GM18861 (cell line): ENCODE measurements at regions not wholly inside any gene's neighbourhood (a gene's known extent, or its start where the extent isn't known, plus 50 kb on each side); places are given as distances from the start of the nearest gene placed in this dataset.
A peak's percentile ranks its signal among the peaks of the same experiment; 100 is the strongest.
"Not testable (repeated sequence)": the region's sequence is repeated elsewhere in the genome, so short reads cannot be mapped to it uniquely, and the experiment has no call there.

Experiments used
- ATAC-seq: cut with Tn5 transposase; IDR thresholded peaks from one replicate; pipeline ENCODE4 v1.9.1; 2021; ENCODE audit not compliant: unreplicated experiment

GRCh38 chr5:1654786-1655495 is 131.2 kb upstream of the LPCAT1 start:
- no peak for ATAC-seq

- peak; percentile 70 for ATAC-seq
Measured at GRCh38 chr5:1653698-1654651, 130.2 kb upstream of the LPCAT1 start.

GRCh38 chr5:1652873-1653697 is 129.3 kb upstream of the LPCAT1 start:
- ATAC-seq = peak; percentile 20

- no peak for ATAC-seq
Measured at GRCh38 chr5:1651971-1652872, 128.5 kb upstream of the LPCAT1 start.

- no peak for ATAC-seq
Measured at GRCh38 chr5:1651250-1651649, 127.5 kb upstream of the LPCAT1 start.

GRCh38 chr5:1649554-1649953 is 125.8 kb upstream of the LPCAT1 start:
- ATAC-seq = no peak

GRCh38 chr5:1648806-1649205 is 125.0 kb upstream of the LPCAT1 start:
- ATAC-seq = no peak

DNA sequence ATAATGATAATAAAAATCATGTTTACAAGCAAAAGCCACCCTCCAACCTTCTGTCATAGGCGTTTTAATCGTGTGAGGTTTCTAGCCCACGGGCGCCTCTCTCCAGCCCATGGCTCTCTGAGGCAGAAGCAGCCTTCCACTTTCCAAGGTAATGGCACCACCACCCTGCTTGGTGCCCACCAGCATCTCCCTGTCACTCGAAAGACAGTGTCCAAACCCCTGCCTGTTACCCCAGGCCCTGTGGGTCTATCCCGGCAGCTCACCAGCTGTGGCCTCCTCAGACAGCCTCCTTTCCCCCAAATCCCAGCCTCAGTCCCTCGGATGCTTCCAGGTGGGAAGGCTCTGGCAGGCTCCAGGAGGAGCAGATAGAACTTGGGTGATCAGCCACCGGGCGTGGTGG is 123.8 kb upstream of the LPCAT1 start:
- ATAC-seq = no peak

DNA sequence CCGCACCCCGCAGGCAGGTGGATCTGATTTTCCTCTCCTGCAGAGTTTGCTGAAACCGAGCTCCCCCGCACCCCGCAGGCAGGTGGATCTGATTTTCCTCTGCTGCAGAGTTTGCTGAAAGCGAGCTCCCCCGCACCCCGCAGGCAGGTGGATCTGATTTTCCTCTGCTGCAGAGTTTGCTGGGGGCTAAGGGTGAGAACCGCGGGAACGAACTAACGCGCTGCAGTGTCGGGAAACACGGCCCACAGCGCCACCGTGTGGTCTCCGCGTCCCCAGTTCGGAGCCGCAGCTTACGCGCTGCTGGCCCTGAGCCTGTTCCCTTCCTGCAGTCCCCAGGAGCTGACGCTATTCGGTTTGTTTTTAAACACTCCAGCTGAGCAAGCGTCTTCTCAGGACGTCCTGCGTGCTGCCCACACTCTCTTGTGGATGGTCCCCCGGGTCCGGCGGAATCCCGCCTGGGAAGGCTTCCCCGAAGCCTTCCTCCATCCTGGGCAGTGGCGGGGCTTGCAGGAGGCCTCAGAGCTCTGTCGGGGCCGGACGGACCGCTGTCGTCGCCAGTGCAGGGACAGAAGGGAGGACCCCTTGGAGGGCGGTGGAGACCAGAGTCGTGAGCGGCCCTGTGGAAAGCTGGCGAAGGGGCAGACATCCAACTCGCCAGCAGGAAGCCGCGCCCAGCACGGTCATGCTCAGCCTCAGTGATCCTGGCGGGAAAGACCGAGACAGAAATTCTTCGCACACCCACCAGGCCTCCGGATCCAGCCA is 121.2 kb upstream of the LPCAT1 start:
- no peak for ATAC-seq

DNA sequence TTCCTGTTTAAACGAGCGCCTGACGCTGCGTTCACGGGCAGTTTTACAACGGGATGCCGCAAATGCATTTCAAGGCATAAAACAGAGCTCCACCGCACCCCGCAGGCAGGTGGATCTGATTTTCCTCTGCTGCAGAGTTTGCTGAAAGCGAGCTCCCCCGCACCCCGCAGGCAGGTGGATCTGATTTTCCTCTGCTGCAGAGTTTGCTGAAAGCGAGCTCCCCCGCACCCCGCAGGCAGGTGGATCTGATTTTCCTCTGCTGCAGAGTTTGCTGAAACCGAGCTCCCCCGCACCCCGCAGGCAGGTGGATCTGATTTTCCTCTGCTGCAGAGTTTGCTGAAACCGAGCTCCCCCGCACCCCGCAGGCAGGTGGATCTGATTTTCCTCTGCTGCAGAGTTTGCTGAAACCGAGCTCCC is 120.6 kb upstream of the LPCAT1 start:
- not testable (repeated sequence) for ATAC-seq

GRCh38 chr5:1643651-1644392 is 120.1 kb upstream of the LPCAT1 start:
- ATAC-seq = no peak

GRCh38 chr5:1642621-1643061 is 118.9 kb upstream of the LPCAT1 start:
- no peak for ATAC-seq

- no peak for ATAC-seq
Measured at GRCh38 chr5:1642221-1642620, 118.5 kb upstream of the LPCAT1 start.

DNA sequence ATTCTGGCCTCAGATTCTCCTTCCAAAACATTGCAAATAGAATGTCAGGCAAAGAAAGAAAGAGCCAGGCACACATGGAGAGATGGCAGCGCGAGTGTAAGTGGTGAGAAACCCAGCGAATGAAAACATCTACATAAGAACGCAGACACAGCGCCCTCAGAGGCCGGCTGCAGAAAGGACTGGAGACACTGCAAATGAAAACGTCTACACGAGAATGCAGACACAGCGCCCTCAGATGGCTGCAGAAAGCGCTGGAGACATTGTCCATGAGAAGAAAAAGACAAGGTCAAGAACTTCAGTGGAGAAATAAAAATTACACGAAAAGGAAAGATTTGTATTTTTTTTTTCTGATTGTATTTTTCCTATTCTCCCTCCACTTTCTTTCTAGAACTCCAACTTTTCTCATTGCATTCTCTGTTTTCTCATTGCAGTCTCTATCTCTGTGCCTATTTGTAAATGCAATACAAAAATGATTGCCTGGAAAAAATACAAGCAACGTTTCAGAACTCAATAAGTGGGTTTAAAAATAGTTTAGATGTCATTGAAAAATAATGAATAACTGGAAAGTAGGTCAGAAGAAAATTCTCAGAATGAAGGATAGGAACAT is 117.9 kb upstream of the LPCAT1 start:
- peak; percentile 71 for ATAC-seq

- no peak for ATAC-seq
Measured at GRCh38 chr5:1641041-1641440, 117.3 kb upstream of the LPCAT1 start.

- no peak for ATAC-seq
Measured at GRCh38 chr5:1640421-1640881, 116.7 kb upstream of the LPCAT1 start.

DNA sequence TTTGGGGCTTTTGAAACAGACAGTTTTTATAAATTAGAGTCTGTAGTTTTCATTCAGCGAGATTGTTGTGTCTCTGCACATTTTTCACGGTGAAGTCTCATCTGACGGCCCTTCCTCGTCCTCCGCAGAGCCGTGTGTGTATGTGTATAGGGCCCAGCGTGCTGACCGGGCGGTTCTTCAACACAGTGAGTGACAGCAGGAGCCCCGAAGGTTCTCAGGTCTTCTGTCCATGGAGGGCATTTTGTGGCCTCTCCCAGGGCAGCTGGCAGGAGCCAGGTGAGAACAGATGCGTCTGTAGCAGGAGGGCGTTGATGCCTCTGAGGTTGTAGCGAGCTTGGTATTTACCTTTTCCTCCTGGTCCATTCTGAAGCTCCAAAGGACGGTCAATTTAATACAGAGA is 116.0 kb upstream of the LPCAT1 start:
- ATAC-seq = no peak
